Inflammatory macrophage treated with lipopolysaccharide for 4 hours (primary cell): ENCODE measurements at regions not wholly inside any gene's neighbourhood (a gene's known extent, or its start where the extent isn't known, plus 50 kb on each side); places are given as distances from the start of the nearest gene placed in this dataset.

Experiments
- DNase-seq: peaks from one replicate; pipeline ENCODE4 v3.0.0-alpha.2; 2020

DNA sequence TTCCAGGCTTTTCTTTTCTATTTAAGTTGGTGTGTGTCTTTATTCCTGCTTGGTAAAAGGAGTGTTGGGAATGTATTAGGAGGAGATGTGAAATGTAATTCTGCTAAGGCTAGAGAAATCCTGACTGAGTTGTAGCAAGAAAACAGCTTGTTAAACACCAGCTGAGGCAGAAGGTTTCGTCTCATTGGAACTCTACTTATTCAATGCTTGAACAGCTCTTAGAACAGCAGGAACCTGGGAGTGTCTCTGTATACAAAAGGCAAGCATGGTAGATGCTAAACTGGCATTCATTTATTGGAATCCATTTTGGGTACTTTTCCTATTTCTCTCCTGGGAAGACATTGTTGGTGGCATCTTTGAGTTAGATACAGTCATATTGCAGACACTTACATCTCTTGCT lies 280.9 kb downstream of the HRH4 start:
- DNase-seq: no peak

DNA sequence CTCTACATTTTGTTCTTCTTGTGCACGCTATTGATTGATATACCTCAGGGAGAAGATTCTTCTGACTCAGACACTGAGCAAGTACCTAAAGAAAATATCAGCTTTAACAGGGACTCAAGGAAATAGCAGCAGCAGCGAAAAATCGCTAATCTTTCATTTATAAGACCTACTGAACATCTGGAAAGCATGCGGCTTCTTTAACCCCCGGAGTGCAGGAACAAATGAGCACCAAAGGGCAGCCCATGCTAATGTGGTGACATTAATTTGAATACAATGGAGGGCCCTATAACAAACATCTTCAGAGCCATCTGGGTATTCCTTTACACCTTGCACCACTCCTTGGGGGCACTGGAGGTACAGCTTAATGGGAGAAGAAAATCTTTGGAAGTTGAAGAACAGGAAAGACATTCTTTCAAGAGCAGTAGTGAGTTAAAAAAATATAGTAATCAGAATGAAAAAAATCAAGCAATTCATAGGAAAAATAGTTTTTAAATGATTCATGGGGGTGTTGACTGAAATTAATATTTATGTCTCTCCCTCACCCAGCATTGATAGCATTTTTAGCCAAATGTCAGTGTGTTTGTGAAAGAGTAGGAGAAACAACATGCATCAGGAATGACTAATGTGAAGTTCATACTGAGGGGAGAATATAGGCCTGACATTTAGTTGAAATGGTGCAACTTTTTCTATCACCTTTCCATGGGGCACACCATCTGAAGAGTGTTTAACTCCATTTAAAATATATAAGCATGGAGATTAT lies 281.7 kb downstream of the HRH4 start:
- no peak for DNase-seq

DNA sequence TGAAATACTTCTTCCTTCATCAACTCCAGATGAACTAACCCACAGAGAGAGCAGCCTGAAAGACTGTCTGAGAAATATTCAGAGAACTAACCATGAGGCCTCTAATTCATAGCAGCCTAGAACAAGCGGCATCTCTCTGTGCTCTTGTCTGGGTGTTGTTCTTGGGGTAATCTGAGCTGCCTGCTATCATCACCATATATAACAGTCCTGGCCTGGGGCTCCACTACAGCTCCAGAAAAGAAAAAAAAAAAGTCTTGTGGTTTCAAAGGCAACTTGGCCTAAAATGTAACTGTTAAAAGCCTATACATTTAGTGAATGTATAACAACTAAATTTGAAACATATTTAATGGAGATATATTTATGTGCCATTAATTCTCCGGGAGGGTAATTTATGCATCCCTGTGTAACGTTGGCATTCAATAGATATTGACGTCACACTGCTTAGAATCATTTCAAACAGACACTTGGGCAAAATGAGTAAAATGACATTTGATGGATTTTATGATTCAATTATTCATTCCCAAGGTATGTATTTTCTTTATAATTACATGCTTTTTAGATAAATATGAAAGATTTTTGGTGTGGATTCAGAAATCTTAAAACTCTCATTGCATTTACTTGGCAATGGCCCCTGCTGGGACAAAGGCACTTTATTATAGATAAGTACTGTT lies 294.3 kb downstream of the HRH4 start:
- no peak for DNase-seq

DNA sequence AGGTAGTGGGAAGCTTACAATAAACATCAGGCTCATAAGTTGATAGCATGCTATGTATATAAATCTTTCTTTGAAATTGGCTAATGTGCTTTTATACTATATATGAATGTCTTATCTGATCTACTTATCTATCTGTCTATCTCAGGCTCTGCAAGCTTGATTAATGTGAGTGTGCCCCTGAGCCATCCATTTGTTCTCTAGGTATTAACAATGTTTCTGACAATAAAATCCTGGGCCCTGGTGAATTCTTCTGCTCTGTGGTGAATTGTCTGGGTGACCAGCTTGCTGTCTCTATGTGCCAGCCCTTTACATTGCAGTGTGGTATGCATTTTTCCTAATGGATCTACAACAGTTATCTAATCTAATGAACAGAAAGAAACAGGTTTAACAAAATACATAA lies 295.9 kb downstream of the HRH4 start:
- no peak for DNase-seq

DNA sequence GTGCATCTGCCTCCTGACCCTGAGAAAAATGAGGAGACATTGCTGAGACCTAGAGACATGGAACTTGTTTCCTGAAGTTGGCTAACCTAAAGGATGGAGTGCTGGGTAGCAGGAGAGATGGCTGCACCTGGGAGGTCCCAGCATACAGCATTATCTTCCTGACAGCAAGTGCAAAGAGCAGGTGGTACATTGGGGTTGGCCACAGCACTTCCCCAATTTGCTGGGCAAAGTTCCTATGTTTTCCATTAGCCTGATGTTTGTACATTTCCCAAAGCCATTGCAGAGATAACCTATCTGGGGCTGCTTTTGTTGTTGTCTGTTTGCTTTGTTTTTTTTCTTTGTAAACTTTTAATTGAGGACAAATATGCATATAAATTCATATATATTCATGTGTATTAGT lies 296.7 kb downstream of the HRH4 start:
- DNase-seq: no peak

DNA sequence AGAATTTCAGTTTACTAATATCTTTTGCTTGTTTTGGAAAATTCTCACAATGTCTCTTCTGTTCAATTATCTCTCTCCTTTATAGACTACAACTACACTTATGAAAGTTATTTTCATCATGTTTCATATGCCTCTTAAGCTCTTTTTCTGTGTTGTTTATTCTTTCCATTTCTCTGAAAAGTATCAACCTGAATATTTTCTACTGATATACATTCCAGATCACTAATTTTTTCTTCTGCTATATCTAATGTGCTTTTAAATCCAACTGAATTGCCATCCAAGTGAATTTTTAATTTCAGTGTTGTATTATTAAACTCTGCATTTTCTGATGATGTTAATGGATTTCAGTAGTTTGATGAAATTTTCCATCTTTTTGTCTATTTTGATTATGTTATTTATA lies 301.3 kb downstream of the HRH4 start:
- DNase-seq: no peak

DNA sequence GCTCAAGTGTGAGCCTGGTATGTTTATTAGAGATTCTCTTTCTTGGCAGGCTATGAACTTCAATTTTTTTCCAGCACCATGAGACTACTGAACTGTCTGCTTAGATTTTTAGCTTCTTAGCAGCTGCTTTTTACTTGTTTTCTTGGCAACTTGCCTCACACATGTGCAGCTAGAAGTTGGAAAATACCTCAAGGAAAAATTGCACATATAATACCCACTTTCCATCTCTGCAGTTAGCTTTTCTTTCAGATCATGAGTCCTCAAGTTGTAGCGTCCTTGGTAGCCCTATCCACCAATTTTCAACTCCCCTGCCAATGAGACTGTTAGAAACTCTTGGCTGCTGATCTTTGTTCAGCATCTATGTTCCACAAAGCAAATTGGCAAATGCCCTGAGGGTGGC lies 302.1 kb downstream of the HRH4 start:
- no peak for DNase-seq

DNA sequence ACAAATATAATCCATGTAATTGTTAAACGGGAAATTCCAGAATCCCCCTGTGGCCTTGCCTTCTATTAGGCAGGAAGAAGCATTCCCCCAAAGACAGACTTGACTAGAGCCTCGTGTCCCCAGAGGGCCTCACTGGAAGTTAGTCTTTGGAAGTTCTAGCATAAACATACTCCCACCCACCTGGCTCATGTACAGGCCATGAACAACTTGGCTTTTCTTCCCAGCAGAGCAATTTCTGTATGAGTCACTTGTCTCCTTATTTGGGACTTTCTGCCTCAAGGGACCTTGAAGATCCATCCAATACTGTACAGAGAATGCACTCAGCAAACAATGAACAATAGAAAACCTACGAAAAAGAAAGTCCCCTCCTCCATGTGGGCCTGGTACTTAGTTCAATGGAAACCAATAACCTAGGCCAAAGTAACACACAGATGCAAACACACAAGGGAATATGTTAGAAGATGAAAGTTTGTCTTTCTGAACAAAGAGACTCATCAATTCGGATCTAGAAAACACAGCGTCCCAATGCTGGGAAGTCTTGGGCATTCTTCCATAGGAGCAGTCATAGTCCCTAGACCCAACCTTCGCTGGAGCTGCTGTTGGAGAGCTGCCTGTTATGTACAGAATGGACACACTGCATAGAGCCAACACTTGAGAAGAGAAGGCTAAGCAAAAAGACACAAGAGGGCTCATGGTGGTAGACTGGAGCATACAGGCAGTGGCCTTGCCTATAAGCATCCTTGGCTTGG lies 303.5 kb downstream of the HRH4 start:
- no peak for DNase-seq

DNA sequence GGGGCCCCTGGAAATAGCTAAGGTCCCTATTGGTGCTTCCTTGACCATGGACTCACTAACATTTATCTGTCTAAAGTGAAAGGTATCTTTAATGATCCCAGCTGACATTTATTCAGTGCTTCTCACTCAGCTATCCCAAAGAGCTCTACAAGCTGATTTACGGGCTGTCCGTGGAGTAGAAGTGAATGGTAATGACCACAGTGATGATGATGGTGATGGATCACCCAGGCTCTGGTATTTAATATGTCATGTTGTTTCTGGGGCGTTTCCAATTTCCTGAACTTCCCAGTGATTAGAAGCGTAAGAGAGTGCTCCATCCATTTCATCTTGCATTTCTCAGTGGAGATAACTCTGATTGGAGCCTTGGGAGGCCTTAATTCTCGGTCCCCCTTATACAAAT lies 304.3 kb downstream of the HRH4 start:
- no peak for DNase-seq

DNA sequence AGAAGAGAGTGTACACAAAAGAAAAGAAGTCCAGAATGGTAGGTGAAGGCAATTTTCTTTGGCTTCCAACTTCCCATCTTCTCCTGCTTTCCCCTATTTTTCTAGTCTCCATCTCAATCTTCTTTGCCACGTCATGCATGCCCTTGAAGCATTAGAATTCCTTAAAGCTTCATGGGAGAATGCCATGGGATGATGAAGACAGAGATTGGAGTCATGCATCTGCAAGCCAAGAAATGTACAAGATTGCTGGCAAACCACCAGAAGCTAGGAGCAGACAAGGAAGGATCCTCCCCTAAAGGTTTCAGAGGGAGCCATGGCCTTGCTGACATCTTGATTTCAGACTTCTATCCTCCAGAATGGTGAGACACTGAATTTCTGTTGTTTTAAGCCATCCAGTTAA lies 305.9 kb downstream of the HRH4 start:
- no peak for DNase-seq

DNA sequence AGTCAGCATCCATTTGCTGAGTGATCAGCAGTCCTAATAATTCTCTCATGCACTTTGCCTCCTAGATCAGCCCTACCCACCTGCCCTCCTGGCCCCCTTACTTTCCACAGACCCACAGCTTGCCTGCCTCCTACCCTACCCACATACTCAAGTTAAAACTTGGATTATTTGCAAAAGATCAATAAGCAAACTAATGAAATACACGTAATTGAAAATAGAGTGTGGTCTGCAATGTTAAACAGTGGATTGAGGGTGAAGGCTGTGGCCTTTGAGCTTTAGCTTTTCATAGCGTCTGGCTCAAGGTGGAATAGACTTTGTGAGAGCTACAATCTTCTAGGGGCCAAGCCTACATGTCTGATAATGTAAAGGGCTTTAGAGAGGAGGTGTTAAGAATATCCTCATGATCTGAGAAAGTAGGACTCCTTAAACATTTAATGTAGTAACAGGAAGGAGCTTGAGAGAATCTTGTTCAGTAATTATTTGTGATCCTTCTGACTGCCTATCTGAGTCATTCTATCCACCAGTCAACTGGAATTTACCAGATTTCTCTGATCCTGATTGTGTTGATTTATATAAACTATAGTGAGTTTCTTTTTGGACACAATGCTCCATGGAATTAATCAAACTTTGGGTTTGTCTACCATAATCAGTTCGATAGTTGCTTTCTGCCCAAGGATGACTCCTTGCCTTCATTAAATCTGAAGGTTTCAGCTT lies 310.0 kb downstream of the HRH4 start:
- no peak for DNase-seq

DNA sequence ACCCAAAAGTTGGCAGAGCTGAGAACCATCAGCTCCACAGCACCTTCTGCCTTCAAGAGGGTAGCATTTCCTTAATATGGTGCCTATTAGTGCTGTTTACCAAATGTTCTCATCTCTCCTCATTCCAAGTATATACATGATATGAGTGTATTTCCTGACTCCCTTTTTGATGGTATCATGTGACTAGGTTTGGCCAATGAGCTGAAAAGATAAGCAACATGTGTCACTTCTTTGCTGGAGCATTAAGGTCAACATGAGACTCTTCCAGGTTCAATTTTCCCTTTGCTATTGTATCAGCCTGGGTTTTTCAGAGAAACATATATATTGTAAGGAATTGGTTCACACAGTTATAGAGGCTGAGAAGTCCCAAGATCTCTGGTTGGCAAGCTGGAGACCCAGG lies 310.9 kb downstream of the HRH4 start:
- DNase-seq: no peak

DNA sequence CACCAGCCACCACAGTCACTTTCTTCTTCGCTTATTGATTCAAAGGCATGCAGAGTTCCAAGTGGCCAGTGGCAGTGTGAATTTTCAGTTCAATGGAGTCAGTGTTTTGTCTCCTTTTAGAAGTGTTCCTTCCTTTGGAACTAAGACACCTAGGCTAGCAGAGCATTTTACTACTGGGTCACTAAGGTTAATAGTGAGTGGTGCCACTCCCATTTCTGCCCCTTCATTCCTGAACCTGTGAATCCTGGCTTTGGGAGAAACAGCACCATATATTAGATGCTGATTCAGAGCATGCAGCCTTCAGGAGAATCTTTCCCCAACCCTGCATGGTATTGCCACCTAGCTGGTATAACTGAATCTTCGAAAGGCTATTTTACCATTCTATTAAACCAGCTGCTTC lies 312.7 kb downstream of the HRH4 start:
- DNase-seq: no peak

DNA sequence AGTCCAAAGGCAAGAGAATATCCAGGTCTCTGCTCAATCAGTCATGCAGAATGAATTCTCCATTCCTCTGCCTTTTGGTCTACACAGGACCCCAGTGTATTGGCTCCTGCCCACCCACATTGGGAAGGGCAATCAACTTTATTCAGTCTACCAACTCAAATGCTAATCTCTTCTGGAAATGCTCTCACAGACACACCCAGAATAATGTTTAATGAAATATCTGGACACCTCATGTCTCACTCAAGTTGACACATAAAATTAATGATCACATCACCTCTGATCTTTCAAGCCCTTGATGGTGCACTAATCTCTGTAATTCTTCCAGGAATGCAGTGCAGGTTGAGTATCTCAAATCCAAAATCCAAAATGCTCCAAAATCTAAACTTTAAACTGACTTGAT lies 315.6 kb downstream of the HRH4 start:
- DNase-seq: no peak

DNA sequence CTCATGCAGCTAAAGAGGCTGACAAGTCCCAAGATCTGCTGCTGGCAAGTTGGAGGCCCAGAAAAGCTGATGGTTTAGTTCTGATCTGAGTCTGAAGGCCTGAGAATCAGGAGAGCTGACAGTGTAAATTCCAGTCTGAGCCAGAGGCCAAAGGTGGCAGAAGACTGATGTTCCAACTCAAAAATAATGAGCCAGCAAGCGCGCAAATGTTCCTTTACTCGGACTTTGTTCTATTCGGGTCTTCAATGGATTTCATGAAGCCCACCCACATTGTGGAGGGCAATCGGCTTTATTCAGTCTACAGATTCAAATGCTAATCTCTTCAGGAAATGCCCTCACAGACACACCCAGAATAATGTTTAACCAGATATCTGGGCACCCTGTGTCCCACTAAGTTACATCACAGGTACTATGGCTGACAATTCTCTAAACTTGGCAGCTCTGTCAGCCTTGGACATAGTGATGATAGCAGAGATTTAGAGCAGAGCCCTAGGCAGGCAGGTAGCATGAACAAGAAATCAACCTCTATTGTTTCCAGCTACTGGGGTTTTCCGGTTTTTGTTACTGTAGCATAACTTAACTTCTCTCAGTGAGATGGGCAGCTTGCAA lies 318.5 kb downstream of the HRH4 start:
- DNase-seq: no peak

DNA sequence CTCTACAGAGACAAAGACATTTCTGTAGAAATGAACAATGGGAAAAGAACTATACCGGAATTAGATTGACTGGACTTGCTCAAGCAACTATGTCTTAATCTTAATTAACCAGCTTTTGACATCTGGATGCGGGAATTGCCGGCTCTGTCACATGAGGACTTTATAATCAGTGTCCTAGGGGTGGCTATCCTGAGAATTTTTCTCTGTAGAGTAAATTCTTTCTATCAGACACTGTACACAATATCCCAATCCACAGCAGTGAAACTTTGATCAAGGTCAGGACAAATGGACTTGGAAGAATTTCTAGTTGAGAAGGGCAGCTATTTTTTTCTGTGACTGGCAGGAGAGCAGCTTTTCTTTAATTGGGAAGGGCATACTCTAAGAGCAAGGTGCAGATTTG lies 322.1 kb downstream of the HRH4 start:
- no peak for DNase-seq

DNA sequence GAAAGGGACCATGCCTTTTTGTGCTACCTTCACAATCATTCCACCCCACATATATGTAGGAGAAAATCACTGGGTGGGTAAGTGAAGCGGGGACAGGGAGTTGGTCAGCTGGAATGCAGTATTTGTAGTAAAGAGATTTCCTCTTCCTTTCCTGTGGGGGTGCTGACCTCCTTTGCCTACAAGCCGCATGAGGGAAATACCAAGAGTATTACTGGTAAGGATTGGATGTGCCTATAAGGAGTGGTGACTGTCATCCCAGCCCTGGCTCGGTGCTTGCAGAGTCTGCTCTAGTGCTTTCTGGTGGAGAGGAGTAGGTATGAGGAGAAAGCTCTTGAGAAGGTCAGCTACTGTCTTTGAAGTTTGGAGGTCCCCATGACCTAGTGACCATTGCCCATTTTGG lies 324.6 kb downstream of the HRH4 start:
- no peak for DNase-seq

DNA sequence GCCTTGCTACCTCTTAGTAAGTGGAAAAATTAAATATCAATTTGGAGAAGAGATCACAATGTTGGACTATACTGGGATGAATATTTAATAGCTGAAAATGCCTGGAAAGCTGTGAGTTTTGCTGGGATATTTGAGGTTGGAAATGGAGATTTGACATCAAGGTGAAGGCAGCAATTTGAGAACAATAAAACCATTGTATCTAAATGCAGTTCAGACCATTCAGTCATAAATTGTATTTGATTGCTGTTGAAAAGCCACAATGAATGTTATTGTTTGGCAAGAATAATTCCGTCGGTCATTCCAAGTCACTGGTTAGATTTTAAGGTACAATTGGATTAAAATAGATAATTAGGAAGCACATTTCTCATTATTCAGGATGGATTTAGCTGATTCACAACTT lies 325.6 kb downstream of the HRH4 start:
- DNase-seq: no peak

DNA sequence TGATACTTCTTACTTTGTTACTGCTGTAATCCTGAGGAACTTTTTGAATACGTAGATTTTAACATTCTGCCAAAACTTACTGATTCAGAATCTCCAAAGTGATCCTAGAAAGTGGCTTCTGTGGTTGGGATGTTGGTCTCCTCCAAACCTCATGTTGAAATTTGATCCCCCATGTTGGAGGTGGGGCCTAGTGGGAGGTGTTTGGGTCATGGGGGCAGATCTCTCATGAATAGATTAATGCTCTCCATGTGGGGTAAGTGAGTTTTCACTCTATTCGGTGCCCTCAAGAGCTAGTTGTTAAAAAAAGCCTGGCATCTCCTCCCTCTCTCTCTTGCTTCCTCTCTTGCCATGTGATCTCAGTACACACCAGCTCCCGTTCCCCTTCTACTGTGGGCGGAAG lies 329.9 kb downstream of the HRH4 start:
- DNase-seq: no peak

DNA sequence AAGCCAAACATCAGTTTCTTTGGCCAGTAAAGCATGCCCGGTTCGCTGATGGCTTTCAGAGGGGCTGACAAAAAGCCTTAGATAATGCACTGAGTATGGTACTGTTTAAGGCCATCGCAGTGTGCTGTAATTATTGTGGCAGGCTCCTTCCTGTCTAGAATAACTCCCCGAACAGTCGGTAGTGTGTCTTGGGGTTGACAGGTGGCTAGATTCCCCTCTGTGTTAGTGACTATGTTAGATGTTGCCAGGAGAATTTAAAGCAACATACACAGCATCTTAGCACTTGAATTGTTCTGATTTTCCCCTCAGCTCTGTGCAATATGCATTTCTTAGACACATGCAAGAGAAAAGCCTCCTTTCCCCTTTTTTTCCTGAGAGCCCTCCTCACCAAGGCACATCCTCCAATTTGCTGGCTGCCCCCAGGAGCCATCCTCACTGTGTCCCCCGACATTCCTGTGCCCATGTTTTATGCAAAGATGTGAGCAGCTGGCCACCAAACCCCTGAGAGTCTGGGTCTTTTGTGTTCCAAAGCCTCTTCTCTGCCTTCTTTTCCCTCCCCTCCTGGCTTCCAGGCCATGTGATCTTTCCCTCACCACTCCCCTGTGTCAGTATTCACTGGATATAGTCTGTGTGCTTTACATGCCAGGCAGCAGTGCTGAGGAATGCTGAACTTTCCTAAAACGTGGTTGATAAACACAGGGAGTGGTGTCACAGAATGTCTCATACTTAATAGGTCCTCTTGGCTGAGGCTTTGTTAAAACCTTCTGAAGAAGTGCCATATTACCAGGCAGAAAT lies 331.5 kb downstream of the HRH4 start:
- no peak for DNase-seq

DNA sequence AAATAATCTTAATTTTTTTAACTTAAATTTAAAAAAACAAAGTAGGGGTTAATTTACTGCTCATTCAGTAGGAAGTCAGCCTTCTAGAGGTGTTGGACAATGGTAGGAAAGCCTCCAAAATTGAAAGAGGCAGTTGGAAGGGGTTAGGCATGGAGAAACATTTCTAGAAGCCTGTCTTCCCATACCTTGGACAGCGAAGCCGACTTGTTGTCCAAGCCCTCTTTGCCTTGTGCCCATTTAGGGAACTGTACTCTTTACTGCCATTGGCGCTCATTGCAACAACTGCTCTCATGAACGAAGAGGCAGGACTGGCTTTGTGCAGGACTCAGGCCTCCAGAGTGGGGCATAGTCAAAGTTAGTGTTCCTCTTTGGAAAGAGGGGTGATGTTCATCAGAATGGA lies 333.3 kb downstream of the HRH4 start:
- DNase-seq: no peak

DNA sequence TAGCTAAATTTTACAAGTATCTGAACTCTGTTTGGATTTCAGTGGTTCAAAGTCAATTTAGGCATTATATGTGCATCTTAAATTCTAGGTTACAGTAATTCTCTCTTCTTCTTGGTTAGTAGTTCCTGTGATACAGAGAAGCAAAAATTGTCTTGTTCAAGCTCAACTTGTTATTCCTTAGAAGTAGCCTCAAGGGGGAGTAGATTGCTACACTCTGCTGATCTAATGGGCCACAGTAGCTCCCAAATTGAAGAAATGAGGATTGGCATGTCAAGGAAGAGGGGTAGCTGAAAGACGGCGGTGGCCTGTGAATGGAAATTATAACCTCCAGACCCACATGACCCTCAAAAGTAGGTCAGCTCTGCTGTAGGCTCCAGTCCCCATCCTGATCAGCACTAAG lies 334.7 kb downstream of the HRH4 start:
- no peak for DNase-seq
